PC-3 (cell line): ENCODE measurements at regions not wholly inside any gene's neighbourhood (a gene's known extent, or its start where the extent isn't known, plus 50 kb on each side); places are given as distances from the start of the nearest gene placed in this dataset.
"Not testable (repeated sequence)": the region's sequence is repeated elsewhere in the genome, so short reads cannot be mapped to it uniquely, and the experiment has no call there.

Source experiments
- ATAC-seq: fragments of 200-7000 bp; cut with Tn5 transposase; 2 replicates; pipeline ENCODE4 v1.9.1; 2020; ENCODE audit warnings: mild to moderate bottlenecking, moderate library complexity
- BruUV-seq: library from RNA; stranded (reverse); fragments of 400-500 nt; replicated peaks from 2 replicates; lab custom pipeline; 2021; lab: Mats Ljungman, UMichigan
- CTCF ChIA-PET: fragments of 300-600 bp; sonication (Branson Sonifier 250); formaldehyde crosslinking; loops from one replicate; lab custom pipeline; 2022; ENCODE audit warnings: antibody characterized with exemption; lab: Charles Lee
- POLR2A ChIA-PET: fragments of 300-600 bp; sonication (Branson Sonifier 250); formaldehyde crosslinking; loops from one replicate; lab custom pipeline; 2022; ENCODE audit warnings: antibody characterized with exemption; ENCODE audit not compliant: unreplicated experiment; lab: Charles Lee
- DNase-seq: peaks from one replicate; pipeline ENCODE4 v3.0.0-alpha.2; 2015
- H2AFZ ChIP-seq: fragments of 300-600 bp; sonication (generic); 2 replicates; pipeline ENCODE4 v1.6.0; 2016; ENCODE audit warnings: antibody characterized with exemption, low read length
- H3F3A ChIP-seq: fragments of 300-600 bp; sonication (generic); one replicate; pipeline ENCODE4 v1.6.0; 2017; ENCODE audit warnings: antibody characterized with exemption, low read length, control low read depth, mild to moderate bottlenecking; ENCODE audit not compliant: unreplicated experiment
- H3K27ac ChIP-seq: fragments of 300-600 bp; sonication (generic); 2 replicates; pipeline ENCODE4 v1.5.1; 2016; ENCODE audit warnings: mild to moderate bottlenecking, low read length
- H3K27me3 ChIP-seq: fragments of 300-600 bp; sonication (generic); 2 replicates; pipeline ENCODE4 v1.6.1; 2016; ENCODE audit warnings: low read length, mixed read lengths
- H3K36me3 ChIP-seq: fragments of 300-600 bp; sonication (generic); 2 replicates; pipeline ENCODE4 v1.6.1; 2016; ENCODE audit warnings: low read depth, mixed run types, low read length, mixed read lengths
- H3K4me1 ChIP-seq: fragments of 300-600 bp; sonication (generic); 2 replicates; pipeline ENCODE4 v1.5.1; 2016; ENCODE audit warnings: low read length; ENCODE audit not compliant: insufficient read depth
- H3K4me2 ChIP-seq: fragments of 300-600 bp; sonication (generic); 2 replicates; pipeline ENCODE4 v1.6.0; 2016; ENCODE audit warnings: low read length
- H3K4me3 ChIP-seq: fragments of 300-600 bp; sonication (generic); 2 replicates; pipeline ENCODE4 v1.5.1; 2016; ENCODE audit warnings: mild to moderate bottlenecking, low read length, mixed read lengths
- H3K79me2 ChIP-seq: fragments of 300-600 bp; sonication (generic); 2 replicates; pipeline ENCODE4 v1.6.1; 2017; ENCODE audit warnings: low read length, mixed read lengths
- H3K9ac ChIP-seq: fragments of 300-600 bp; sonication (generic); 2 replicates; pipeline ENCODE4 v1.6.0; 2016; ENCODE audit warnings: mild to moderate bottlenecking, low read length
- H3K9me2 ChIP-seq: fragments of 300-600 bp; sonication (generic); replicated peaks from 2 replicates; pipeline ENCODE4 v1.6.1; 2016; ENCODE audit warnings: mixed run types, low read length, mixed read lengths
- H3K9me3 ChIP-seq: fragments of 300-600 bp; sonication (generic); 2 replicates; pipeline ENCODE4 v1.6.1; 2016; ENCODE audit warnings: low read length, mixed read lengths
- H4K20me1 ChIP-seq: fragments of 300-600 bp; sonication (generic); 2 replicates; pipeline ENCODE4 v1.6.1; 2016; ENCODE audit warnings: low read length, mixed read lengths
- EZH2 ChIP-seq: fragments of 300-600 bp; sonication (generic); IDR thresholded peaks from one replicate; pipeline ENCODE4 v1.6.1; 2017; ENCODE audit warnings: antibody characterized with exemption, mild to moderate bottlenecking, low read length; ENCODE audit not compliant: unreplicated experiment
- EZH2phosphoT487 ChIP-seq: fragments of 300-600 bp; sonication (generic); IDR thresholded peaks from 2 replicates; pipeline ENCODE4 v1.6.1; 2018; ENCODE audit warnings: mild to moderate bottlenecking, antibody characterized with exemption, low read length, borderline replicate concordance
- intact Hi-C: fragments of 100-400 bp; cut with micrococcal nuclease; formaldehyde crosslinking; loops from 2 replicates; pipeline ENCODE4 v1.9.0; 2023
- TF ChIP-seq, protein P1 (sequence below): fragments of 300-600 bp; sonication (generic); conservative IDR thresholded peaks from 2 replicates; pipeline ENCODE4 v1.5.1; 2017; ENCODE audit warnings: antibody characterized with exemption, low read depth, mild to moderate bottlenecking, low read length

DNA sequence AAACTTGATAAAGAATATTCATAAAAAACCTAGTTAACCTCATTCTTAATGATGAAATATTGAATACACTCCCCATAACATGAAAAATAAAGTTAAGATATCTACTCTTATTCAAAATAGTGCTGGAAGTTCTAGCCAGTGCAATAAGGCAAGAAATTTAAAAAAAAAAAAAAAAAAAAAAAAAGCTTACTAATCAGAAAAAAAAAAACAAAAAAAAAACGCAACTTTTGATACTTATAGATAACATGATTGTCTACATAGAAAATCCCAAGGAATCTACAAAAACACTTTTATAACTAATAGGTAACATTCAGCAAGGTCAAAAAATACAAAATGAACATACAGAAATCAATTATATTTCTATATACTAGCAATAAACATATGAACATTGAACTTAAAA, 515.6 kb downstream of the UQCRFS1 start:
- H3F3A ChIP-seq = no peaks in the 10 kb centered on the region
- no peaks in the 10 kb centered on the region for H4K20me1 ChIP-seq
- no peaks in the 10 kb centered on the region for H3K9me2 ChIP-seq
- no peak overlapping the region for H3K4me2 ChIP-seq
- no peak for DNase-seq
- intact Hi-C loops = no loop called here
- no peaks in the 10 kb centered on the region; the same call in 1 of the 2 replicates for H3K4me1 ChIP-seq
- ATAC-seq = no peak
- BruUV-seq = no TSS peak
- no peak overlapping the region for H3K4me3 ChIP-seq
- H3K9me3 ChIP-seq = no peaks in the 10 kb centered on the region
- no peak overlapping the region for H3K9ac ChIP-seq
- H3K79me2 ChIP-seq = no peaks in the 10 kb centered on the region
- ChIA-PET POLR2A (no interaction called here), CTCF (no interaction called here)
- no peaks in the 10 kb centered on the region for H3K36me3 ChIP-seq
- H3K27me3 ChIP-seq = no peaks in the 10 kb centered on the region
- TF ChIP-seq EZH2 = no peak
- TF ChIP-seq EZH2phosphoT487 = no peak
- no peak overlapping the region for H2AFZ ChIP-seq
- H3K27ac ChIP-seq = no peak overlapping the region

DNA sequence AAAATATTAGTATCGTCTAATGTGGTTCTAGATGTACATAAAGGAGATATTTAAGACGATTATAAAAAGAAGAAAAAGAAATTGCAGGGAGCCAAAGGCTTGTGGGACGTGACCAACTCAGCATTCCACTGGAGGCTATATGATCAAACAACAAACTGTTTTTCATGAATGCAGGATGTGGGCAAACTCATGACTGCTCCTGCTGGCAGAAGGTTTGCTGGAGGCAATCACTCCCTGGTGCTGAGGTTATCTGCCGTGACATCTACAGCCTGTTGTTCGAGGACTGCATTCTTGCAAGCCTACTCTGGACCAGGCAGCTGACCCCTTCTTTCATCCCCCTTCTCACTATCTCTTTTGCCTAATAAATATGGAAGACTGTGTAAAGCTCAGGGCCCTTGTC, 518.1 kb downstream of the UQCRFS1 start:
- H3K27ac ChIP-seq = no peak overlapping the region
- ATAC-seq = no peak
- DNase-seq = no peak
- no peak for TF ChIP-seq EZH2
- TF ChIP-seq EZH2phosphoT487 = no peak
- TF ChIP-seq, protein P1, sequence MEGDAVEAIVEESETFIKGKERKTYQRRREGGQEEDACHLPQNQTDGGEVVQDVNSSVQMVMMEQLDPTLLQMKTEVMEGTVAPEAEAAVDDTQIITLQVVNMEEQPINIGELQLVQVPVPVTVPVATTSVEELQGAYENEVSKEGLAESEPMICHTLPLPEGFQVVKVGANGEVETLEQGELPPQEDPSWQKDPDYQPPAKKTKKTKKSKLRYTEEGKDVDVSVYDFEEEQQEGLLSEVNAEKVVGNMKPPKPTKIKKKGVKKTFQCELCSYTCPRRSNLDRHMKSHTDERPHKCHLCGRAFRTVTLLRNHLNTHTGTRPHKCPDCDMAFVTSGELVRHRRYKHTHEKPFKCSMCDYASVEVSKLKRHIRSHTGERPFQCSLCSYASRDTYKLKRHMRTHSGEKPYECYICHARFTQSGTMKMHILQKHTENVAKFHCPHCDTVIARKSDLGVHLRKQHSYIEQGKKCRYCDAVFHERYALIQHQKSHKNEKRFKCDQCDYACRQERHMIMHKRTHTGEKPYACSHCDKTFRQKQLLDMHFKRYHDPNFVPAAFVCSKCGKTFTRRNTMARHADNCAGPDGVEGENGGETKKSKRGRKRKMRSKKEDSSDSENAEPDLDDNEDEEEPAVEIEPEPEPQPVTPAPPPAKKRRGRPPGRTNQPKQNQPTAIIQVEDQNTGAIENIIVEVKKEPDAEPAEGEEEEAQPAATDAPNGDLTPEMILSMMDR = no peak
- H4K20me1 ChIP-seq = no peaks in the 10 kb centered on the region
- H2AFZ ChIP-seq = no peak overlapping the region
- H3K9ac ChIP-seq = no peak overlapping the region
- no peaks in the 10 kb centered on the region for H3K79me2 ChIP-seq
- H3K4me3 ChIP-seq = no peak overlapping the region
- intact Hi-C loops = no loop called here
- CTCF ChIA-PET = no interaction called here
- H3K36me3 ChIP-seq = no peaks in the 10 kb centered on the region
- H3K4me1 ChIP-seq = no peaks in the 10 kb centered on the region
- no TSS peak for BruUV-seq
- no peaks in the 10 kb centered on the region for H3K9me3 ChIP-seq
- H3F3A ChIP-seq = no peaks in the 10 kb centered on the region
- H3K27me3 ChIP-seq = no peaks in the 10 kb centered on the region
- POLR2A ChIA-PET = no interaction called here
- H3K4me2 ChIP-seq = no peak overlapping the region
- no peaks in the 10 kb centered on the region for H3K9me2 ChIP-seq

DNA sequence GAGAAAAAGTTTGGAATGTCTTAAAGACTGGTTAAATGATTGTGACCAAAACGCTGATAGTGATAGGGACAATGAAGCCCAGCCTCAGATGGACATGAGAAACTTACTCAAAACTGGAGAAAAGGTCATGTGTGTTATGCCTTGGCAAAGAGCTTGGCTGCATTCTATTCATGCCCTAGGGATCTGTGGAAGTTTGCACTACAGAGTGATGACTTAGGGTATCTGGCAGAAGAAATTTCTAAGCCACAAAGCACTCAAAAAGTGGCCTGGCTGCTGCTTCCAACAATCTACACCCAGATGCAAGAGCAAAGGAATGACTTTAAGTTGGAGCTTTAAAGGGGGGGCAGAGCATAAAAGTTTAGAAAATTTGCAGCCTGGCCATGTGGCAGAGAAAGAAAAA, 521.3 kb downstream of the UQCRFS1 start:
- BruUV-seq = no TSS peak
- H3K27me3 ChIP-seq = no peaks in the 10 kb centered on the region
- no peak overlapping the region for H2AFZ ChIP-seq
- no peaks in the 10 kb centered on the region for H3K79me2 ChIP-seq
- ChIA-PET CTCF (no interaction called here), POLR2A (no interaction called here)
- intact Hi-C loops = no loop called here
- no peaks in the 10 kb centered on the region for H3K9me3 ChIP-seq
- no peaks in the 10 kb centered on the region for H3K36me3 ChIP-seq
- H3K4me2 ChIP-seq = no peak overlapping the region
- no peak for TF ChIP-seq EZH2phosphoT487
- no peak for TF ChIP-seq EZH2
- TF ChIP-seq, protein P1 = no peak
- no peaks in the 10 kb centered on the region for H3K4me1 ChIP-seq
- no peaks in the 10 kb centered on the region for H3K9me2 ChIP-seq
- DNase-seq (no peak), ATAC-seq (no peak)
- H3K4me3 ChIP-seq = no peak overlapping the region
- H3K9ac ChIP-seq = no peak overlapping the region
- no peaks in the 10 kb centered on the region for H4K20me1 ChIP-seq
- no peak overlapping the region for H3K27ac ChIP-seq
- no peaks in the 10 kb centered on the region for H3F3A ChIP-seq

DNA sequence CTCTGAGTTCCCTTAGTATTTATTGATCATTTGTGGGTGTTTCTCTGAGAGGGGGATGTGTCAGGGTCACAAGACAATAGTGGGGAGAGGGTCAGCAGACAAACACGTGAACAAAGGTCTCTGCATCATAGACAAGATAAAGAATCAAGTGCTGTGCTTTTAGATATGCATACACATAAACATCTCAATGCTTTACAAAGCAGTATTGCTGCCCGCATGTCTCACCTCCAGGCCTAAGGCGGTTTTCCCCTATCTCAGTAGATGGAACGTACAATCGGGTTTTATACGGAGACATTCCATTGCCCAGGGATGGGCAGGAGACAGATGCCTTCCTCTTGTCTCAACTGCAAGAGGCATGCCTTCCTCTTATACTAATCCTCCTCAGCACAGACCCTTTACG, 523.5 kb downstream of the UQCRFS1 start:
- H3K4me3 ChIP-seq, H3F3A ChIP-seq, H2AFZ ChIP-seq, H3K4me1 ChIP-seq, H3K9ac ChIP-seq, H3K36me3 ChIP-seq, H3K9me2 ChIP-seq, H3K27ac ChIP-seq, ATAC-seq, CTCF ChIA-PET, H3K9me3 ChIP-seq, H3K79me2 ChIP-seq, DNase-seq, H4K20me1 ChIP-seq, intact Hi-C loops, POLR2A ChIA-PET, BruUV-seq, H3K4me2 ChIP-seq, H3K27me3 ChIP-seq: not testable (repeated sequence)
